IMR-90 (cell line): ENCODE measurements at regions not wholly inside any gene's neighbourhood (a gene's known extent, or its start where the extent isn't known, plus 50 kb on each side); places are given as distances from the start of the nearest gene placed in this dataset.

Source experiments
- ATAC-seq: fragments of 200-7000 bp; cut with Tn5 transposase; 2 replicates; pipeline ENCODE4 v1.9.1; 2020; ENCODE audit warnings: low read depth, mild to moderate bottlenecking, moderate library complexity
- BruUV-seq: library from RNA; stranded (reverse); fragments of 400-500 nt; replicated peaks from 2 replicates; lab custom pipeline; 2021; lab: Mats Ljungman, UMichigan
- CTCF ChIA-PET: fragments of 300-600 bp; formaldehyde crosslinking; extraction: SDS; loops from one replicate; lab custom pipeline; 2021; ENCODE audit warnings: antibody characterized with exemption; lab: Yijun Ruan, JAX
- POLR2A ChIA-PET: fragments of 300-600 bp; sonication (Branson Sonifier 250); formaldehyde crosslinking; loops from one replicate; lab custom pipeline; 2022; ENCODE audit warnings: antibody characterized with exemption; ENCODE audit not compliant: unreplicated experiment; lab: Charles Lee
- DNase-seq: peaks from one replicate; pipeline ENCODE4 v3.0.0; 2013
- H2AFZ ChIP-seq: replicated peaks from 2 replicates; pipeline ENCODE3; 2013; ENCODE audit warnings: low read length, mild to moderate bottlenecking; ENCODE audit not compliant: poor library complexity
- H2AK5ac ChIP-seq: 2 replicates; pipeline ENCODE4 v1.6.1; 2013; ENCODE audit warnings: low read depth, low read length, inconsistent platforms
- H2AK9ac ChIP-seq: replicated peaks from 2 replicates; pipeline ENCODE3; 2013; ENCODE audit warnings: mild to moderate bottlenecking, low read depth, low read length, moderate library complexity; ENCODE audit not compliant: poor library complexity
- H2BK120ac ChIP-seq: 2 replicates; pipeline ENCODE4 v1.6.1; 2013; ENCODE audit warnings: low read depth, low read length, inconsistent platforms
- H2BK15ac ChIP-seq: 3 replicates; pipeline ENCODE4 v1.6.1; 2013; ENCODE audit warnings: low read depth, low read length, inconsistent platforms
- H2BK20ac ChIP-seq: 2 replicates; pipeline ENCODE4 v1.6.1; 2013; ENCODE audit warnings: low read depth, mild to moderate bottlenecking, inconsistent platforms, low read length, moderate library complexity
- H2BK5ac ChIP-seq: 2 replicates; pipeline ENCODE4 v1.6.1; 2013; ENCODE audit warnings: mild to moderate bottlenecking, low read depth, low read length, inconsistent platforms; ENCODE audit not compliant: poor library complexity, severe bottlenecking
- H3K14ac ChIP-seq: replicated peaks from 2 replicates; pipeline ENCODE4 v1.6.1; 2013; ENCODE audit warnings: low read depth, low read length, inconsistent platforms
- H3K18ac ChIP-seq: 2 replicates; pipeline ENCODE4 v1.6.1; 2013; ENCODE audit warnings: low read depth, low read length, control low read depth
- H3K23ac ChIP-seq: 2 replicates; pipeline ENCODE4 v1.6.1; 2013; ENCODE audit warnings: low read depth, low read length, inconsistent platforms
- H3K27ac ChIP-seq: 2 replicates; pipeline ENCODE4 v1.5.1; 2013; ENCODE audit warnings: mild to moderate bottlenecking, control low read depth, low read length; ENCODE audit not compliant: insufficient read depth
- H3K27me3 ChIP-seq: 2 replicates; pipeline ENCODE4 v1.6.1; 2013; ENCODE audit warnings: low read length; ENCODE audit not compliant: control insufficient read depth, insufficient read depth
- H3K36me3 ChIP-seq: 2 replicates; pipeline ENCODE4 v1.6.1; 2013; ENCODE audit warnings: low read length, mixed read lengths; ENCODE audit not compliant: control insufficient read depth, insufficient read depth
- H3K4ac ChIP-seq: 2 replicates; pipeline ENCODE4 v1.6.1; 2013; ENCODE audit warnings: low read depth, low read length, inconsistent platforms
- H3K4me1 ChIP-seq: 2 replicates; pipeline ENCODE4 v1.6.1; 2013; ENCODE audit warnings: low read length, mixed read lengths; ENCODE audit not compliant: control insufficient read depth, insufficient read depth
- H3K4me2 ChIP-seq: 2 replicates; pipeline ENCODE4 v1.6.1; 2013; ENCODE audit warnings: low read depth, mild to moderate bottlenecking, control low read depth, low read length, moderate library complexity
- H3K4me3 ChIP-seq: 2 replicates; pipeline ENCODE4 v1.5.1; 2013; ENCODE audit warnings: low read depth, mild to moderate bottlenecking, control low read depth, low read length, moderate library complexity; ENCODE audit not compliant: insufficient read depth
- H3K56ac ChIP-seq: 2 replicates; pipeline ENCODE4 v1.6.1; 2013; ENCODE audit warnings: low read length, inconsistent platforms; ENCODE audit not compliant: insufficient read depth; ENCODE audit errors: extremely low read depth
- H3K79me1 ChIP-seq, 2 experiments: 2 replicates each; pipeline ENCODE4 v1.6.1; 2013; ENCODE audit warnings: low read length in 2 of 2, inconsistent platforms in 1 of 2, low read depth in 1 of 2
- H3K9ac ChIP-seq: 2 replicates; pipeline ENCODE4 v1.6.1; 2013; ENCODE audit warnings: low read depth, low read length, control low read depth
- H3K9me1 ChIP-seq: 2 replicates; pipeline ENCODE4 v1.6.1; 2013; ENCODE audit warnings: low read length, inconsistent platforms; ENCODE audit not compliant: insufficient read depth
- H3K9me3 ChIP-seq: 2 replicates; pipeline ENCODE4 v1.6.1; 2013; ENCODE audit warnings: low read length; ENCODE audit not compliant: control insufficient read depth, insufficient read depth
- H4K20me1 ChIP-seq: 2 replicates; pipeline ENCODE4 v1.6.1; 2013; ENCODE audit warnings: low read length, inconsistent platforms; ENCODE audit not compliant: insufficient read depth
- H4K5ac ChIP-seq: 2 replicates; pipeline ENCODE4 v1.6.1; 2013; ENCODE audit warnings: mild to moderate bottlenecking, low read depth, low read length, control low read depth
- H4K8ac ChIP-seq, 2 experiments: 2 replicates each; pipeline ENCODE4 v1.6.1; 2013; ENCODE audit warnings: low read depth in 2 of 2, low read length in 2 of 2, control low read depth in 1 of 2, inconsistent platforms in 1 of 2
- H4K91ac ChIP-seq: 2 replicates; pipeline ENCODE4 v1.6.1; 2013; ENCODE audit warnings: low read depth, low read length, inconsistent platforms; ENCODE audit not compliant: insufficient read depth
- BHLHE40 ChIP-seq: fragments of 150-350 bp; IDR thresholded peaks from 2 replicates; pipeline ENCODE4 v1.6.1; 2016; ENCODE audit warnings: mild to moderate bottlenecking, low read depth, low read length
- CEBPB ChIP-seq: IDR thresholded peaks from 2 replicates; pipeline ENCODE4 v1.6.1; 2012; ENCODE audit warnings: low read depth, low read length, improper control_type of control experiment
- CHD1 ChIP-seq: IDR thresholded peaks from 2 replicates; pipeline ENCODE4 v1.6.1; 2012; ENCODE audit warnings: low read depth, low read length, improper control_type of control experiment
- CTCF ChIP-seq: conservative IDR thresholded peaks from 2 replicates; pipeline ENCODE4 v1.5.1; 2012; ENCODE audit warnings: mild to moderate bottlenecking, low read depth, low read length, improper control_type of control experiment
- ELK1 ChIP-seq: fragments of 150-350 bp; IDR thresholded peaks from 2 replicates; pipeline ENCODE4 v1.6.1; 2016; ENCODE audit warnings: low read depth, mild to moderate bottlenecking, low read length, moderate library complexity, borderline replicate concordance
- FOS ChIP-seq: fragments of 150-350 bp; IDR thresholded peaks from 2 replicates; pipeline ENCODE4 v1.6.1; 2016; ENCODE audit warnings: low read depth, low read length
- MAZ ChIP-seq: IDR thresholded peaks from 2 replicates; pipeline ENCODE4 v1.6.1; 2012; ENCODE audit warnings: low read depth, mild to moderate bottlenecking, low read length, improper control_type of control experiment, moderate library complexity, borderline replicate concordance
- MXI1 ChIP-seq: IDR thresholded peaks from 2 replicates; pipeline ENCODE4 v1.6.1; 2012; ENCODE audit warnings: low read depth, mild to moderate bottlenecking, low read length, moderate library complexity, borderline replicate concordance
- NFE2L2 ChIP-seq: fragments of 150-350 bp; IDR thresholded peaks from 2 replicates; pipeline ENCODE4 v1.6.1; 2016; ENCODE audit warnings: low read depth, mild to moderate bottlenecking, low read length
- POLR2A ChIP-seq: IDR thresholded peaks from 2 replicates; pipeline ENCODE4 v1.6.1; 2012; ENCODE audit warnings: mild to moderate bottlenecking, low read depth, low read length
- RAD21 ChIP-seq: IDR thresholded peaks from 2 replicates; pipeline ENCODE4 v1.6.1; 2012; ENCODE audit warnings: low read length, improper control_type of control experiment
- RCOR1 ChIP-seq: IDR thresholded peaks from 2 replicates; pipeline ENCODE4 v1.6.1; 2012; ENCODE audit warnings: mild to moderate bottlenecking, low read length, improper control_type of control experiment; ENCODE audit not compliant: insufficient replicate concordance
- RFX5 ChIP-seq: IDR thresholded peaks from 2 replicates; pipeline ENCODE4 v1.8.0; 2012; ENCODE audit warnings: low read depth, mild to moderate bottlenecking, low read length, moderate library complexity
- SMC3 ChIP-seq: fragments of 150-350 bp; IDR thresholded peaks from 2 replicates; pipeline ENCODE4 v1.6.1; 2016; ENCODE audit warnings: low read depth, mild to moderate bottlenecking, antibody characterized with exemption, low read length, moderate library complexity
- USF2 ChIP-seq: fragments of 150-350 bp; IDR thresholded peaks from 2 replicates; pipeline ENCODE4 v1.6.1; 2017; ENCODE audit warnings: mild to moderate bottlenecking, antibody characterized with exemption, low read length, low read depth
- WGBS, 2 experiments: methylation state at CpG; one replicate each; pipeline versions ENCODE4 v1.1.5 to v1.1.7; 2013; ENCODE audit warnings: missing lambda C conversion rate in 2 of 2; ENCODE audit not compliant: insufficient read length in 1 of 2; ENCODE audit errors: extremely low coverage in 2 of 2; 5-methylcytosine and 5-hydroxymethylcytosine counted together
- dilution Hi-C: fragments of 300-500 bp; cut with HindIII; formaldehyde crosslinking; loops from one replicate; pipeline ENCODE4 v1.14.3; 2018; ENCODE audit warnings: low sequenced_read_pairs; ENCODE audit not compliant: unreplicated experiment
- in situ Hi-C: fragments of 300-500 bp; cut with MboI; formaldehyde crosslinking; loops from 3 replicates; pipeline ENCODE4 v1.14.3; 2019; ENCODE audit warnings: low sequenced_read_pairs, inconsistent platforms, mixed read lengths
- intact Hi-C: fragments of 100-400 bp; cut with micrococcal nuclease; formaldehyde crosslinking; loops from 2 replicates; pipeline ENCODE4 v1.10.0; 2022

- Histone ChIP-seq H4K5ac (peak overlapping the region; percentile 49; the same call in 1 of the 2 replicates), H4K91ac (no peak overlapping the region), H2BK15ac (0 out of 3 replicates have a peak overlapping the region, but pooled peaks have one; percentile 27), H3K18ac (peak overlapping the region; percentile 73; the same call in 1 of the 2 replicates), H3K36me3 (no peaks in the 10 kb centered on the region), H3K9ac (peak overlapping the region; percentile 31; the same call in 1 of the 2 replicates), H3K23ac (no peak overlapping the region), H3K4me1 (peaks cover 6% of the 10 kb centered on the region), H4K8ac (0 out of 4 replicates have a peak overlapping the region, but pooled peaks of 1 of the 2 experiments have one; percentile 43), H3K9me3 (no peaks in the 10 kb centered on the region), H2AK9ac (no peak overlapping the region), H3K27ac (no peak overlapping the region), H3K27me3 (no peaks in the 10 kb centered on the region), H2BK20ac (peak overlapping the region; percentile 11; the same call in 1 of the 2 replicates), H3K14ac (peak overlapping the region; percentile 48), H2AFZ (no peak overlapping the region), H4K20me1 (no peaks in the 10 kb centered on the region), H2BK5ac (peak overlapping the region; percentile 49), H3K4me2 (peak overlapping the region; percentile 79), H3K4ac (0 out of 2 replicates have a peak overlapping the region, but pooled peaks have one; percentile 5), H3K9me1 (peaks cover 4% of the 10 kb centered on the region; the same call in 1 of the 2 replicates), H2BK120ac (peak overlapping the region; percentile 55; the same call in 1 of the 2 replicates), H3K56ac (no peak overlapping the region), H3K79me1 (peaks cover 8 to 26% of the 10 kb centered on the region in 2 experiments), H3K4me3 (no peak overlapping the region), H2AK5ac (no peak overlapping the region)
- DNase-seq (no peak), ATAC-seq (no peak)
- ChIA-PET CTCF (no interaction called here), POLR2A (no interaction called here)
- intact Hi-C loops (no loop called here), dilution Hi-C loops (no loop called here), in situ Hi-C loops (loop anchor here (25.0 kb wide), 1 partner anchor 824 kb away; no protein-coding TSS in a partner anchor)
- TF ChIP-seq ELK1 (no peak), BHLHE40 (no peak), FOS (no peak), RFX5 (no peak), MXI1 (no peak), CHD1 (no peak), RCOR1 (no peak), SMC3 (no peak), RAD21 (no peak), MAZ (no peak), NFE2L2 (no peak), USF2 (no peak), POLR2A (no peak), CTCF (no peak), CEBPB (no peak)
- no CpG with 5 or more reads among the region's 3 CpGs for WGBS, 2 experiments
- no TSS peak for BruUV-seq
These were observed 237.4 kb upstream of the UGT8 start for GRCh38 chr4:114361249-114361648.
